ENCODE measurements at regions not wholly inside any gene's neighbourhood (a gene's known extent, or its start where the extent isn't known, plus 50 kb on each side); places are given as distances from the start of the nearest gene placed in this dataset.
"Not testable (repeated sequence)": the region's sequence is repeated elsewhere in the genome, so short reads cannot be mapped to it uniquely, and the experiment has no call there.

- DNase-seq (ENCODE audit: low read depth) = no peak
Measured at GRCh38 chr6:21847711-21848480, 254.3 kb downstream of the SOX4 start.

GRCh38 chr6:21850691-21851090 lies 257.1 kb downstream of the SOX4 start:
- DNase-seq (ENCODE audit: low read depth) = no peak

GRCh38 chr6:21855811-21856455 lies 262.4 kb downstream of the SOX4 start:
- no peak for DNase-seq (ENCODE audit: low read depth)

- peak; percentile 74 for DNase-seq (ENCODE audit: low read depth)
Measured at GRCh38 chr6:21856456-21856825, 262.9 kb downstream of the SOX4 start.

- DNase-seq (ENCODE audit: low read depth) = no peak
Measured at GRCh38 chr6:21856844-21857243, 263.3 kb downstream of the SOX4 start.

- no peak for DNase-seq (ENCODE audit: low read depth)
Measured at GRCh38 chr6:21858076-21858475, 264.5 kb downstream of the SOX4 start.

- no peak for DNase-seq (ENCODE audit: low read depth)
Measured at GRCh38 chr6:21859193-21859735, 265.7 kb downstream of the SOX4 start.

- DNase-seq (ENCODE audit: low read depth) = no peak
Measured at GRCh38 chr6:21861942-21862341, 268.4 kb downstream of the SOX4 start.

GRCh38 chr6:21864206-21864605 lies 270.7 kb downstream of the SOX4 start:
- no peak for DNase-seq (ENCODE audit: low read depth)

- no peak for DNase-seq (ENCODE audit: low read depth)
Measured at GRCh38 chr6:21868226-21868625, 274.7 kb downstream of the SOX4 start.

- no peak for DNase-seq (ENCODE audit: low read depth)
Measured at GRCh38 chr6:21869085-21869771, 275.7 kb downstream of the SOX4 start.

GRCh38 chr6:21870076-21870730 lies 276.7 kb downstream of the SOX4 start:
- DNase-seq (ENCODE audit: low read depth) = no peak

- DNase-seq (ENCODE audit: low read depth) = no peak
Measured at GRCh38 chr6:21871831-21872230, 278.3 kb downstream of the SOX4 start.

- no peak for DNase-seq (ENCODE audit: low read depth)
Measured at GRCh38 chr6:21872749-21873148, 279.2 kb downstream of the SOX4 start.

GRCh38 chr6:21873562-21873961 lies 280.0 kb downstream of the SOX4 start:
- DNase-seq (ENCODE audit: low read depth) = no peak

GRCh38 chr6:21874372-21874771 lies 280.8 kb downstream of the SOX4 start:
- DNase-seq (ENCODE audit: low read depth) = no peak

- DNase-seq (ENCODE audit: low read depth) = not testable (repeated sequence)
Measured at GRCh38 chr6:21877037-21877436, 283.5 kb downstream of the SOX4 start.

GRCh38 chr6:21880249-21880648 lies 286.7 kb downstream of the SOX4 start:
- not testable (repeated sequence) for DNase-seq (ENCODE audit: low read depth)

GRCh38 chr6:21881969-21882465 lies 288.5 kb downstream of the SOX4 start:
- DNase-seq (ENCODE audit: low read depth) = no peak

GRCh38 chr6:21883595-21884328 lies 290.2 kb downstream of the SOX4 start:
- no peak for DNase-seq (ENCODE audit: low read depth)

GRCh38 chr6:21885111-21885510 lies 291.6 kb downstream of the SOX4 start:
- no peak for DNase-seq (ENCODE audit: low read depth)

All from non-pigmented ciliary epithelial cell (primary cell).